Lower lobe of right lung (tissue), 2 donors: ENCODE measurements at regions not wholly inside any gene's neighbourhood (a gene's known extent, or its start where the extent isn't known, plus 50 kb on each side); places are given as distances from the start of the nearest gene placed in this dataset.

Experiments used
- ATAC-seq, 2 donors: fragments of 200-7000 bp; cut with Tn5 transposase; one replicate each; pipeline ENCODE4 v1.9.1; 2020 to 2022; ENCODE audit warnings: mild to moderate bottlenecking in 2 of 2, moderate library complexity in 2 of 2
- DNase-seq: peaks from one replicate; pipeline ENCODE4 v3.0.0-alpha.2; 2020
- H3K27ac ChIP-seq: fragments of 200-600 bp; one replicate; pipeline ENCODE4 v1.8.0; 2022
- H3K27me3 ChIP-seq: fragments of 200-600 bp; one replicate; pipeline ENCODE4 v1.8.0; 2022; ENCODE audit warnings: low read depth
- H3K36me3 ChIP-seq: fragments of 200-600 bp; one replicate; pipeline ENCODE4 v1.8.0; 2022; ENCODE audit warnings: mild to moderate bottlenecking
- H3K4me1 ChIP-seq: fragments of 200-600 bp; one replicate; pipeline ENCODE4 v1.8.0; 2022
- H3K4me3 ChIP-seq: fragments of 200-600 bp; one replicate; pipeline ENCODE4 v1.8.0; 2022; ENCODE audit warnings: mild to moderate bottlenecking
- H3K9me3 ChIP-seq: fragments of 200-600 bp; one replicate; pipeline ENCODE4 v1.8.0; 2022
- CTCF ChIP-seq: fragments of 200-600 bp; IDR thresholded peaks from one replicate; pipeline ENCODE4 v1.8.0; 2022; ENCODE audit warnings: antibody characterized with exemption, mild to moderate bottlenecking
- intact Hi-C: fragments of 100-400 bp; cut with DNase I; formaldehyde crosslinking; loops from one replicate; pipeline ENCODE4 v1.11.0; 2022
- donor health status: DM: no; HTN: yes; CAD: no; lungs with severe emphysema.

- Histone ChIP-seq H3K9me3 (no peaks in the 10 kb centered on the region), H3K36me3 (no peaks in the 10 kb centered on the region), H3K27me3 (no peaks in the 10 kb centered on the region), H3K27ac (no peak overlapping the region), H3K4me3 (no peak overlapping the region), H3K4me1 (no peaks in the 10 kb centered on the region)
- no peak for TF ChIP-seq CTCF
- intact Hi-C loops, result no loop called here
- ATAC-seq (no peak), DNase-seq (no peak)
Measured at GRCh38 chr10:118817328-118818068, 62.7 kb upstream of the CACUL1 start.

GRCh38 chr10:118818621-118819221 lies 64.0 kb upstream of the CACUL1 start:
- no peaks in the 10 kb centered on the region for H3K4me1 ChIP-seq
- no peak overlapping the region for H3K27ac ChIP-seq
- intact Hi-C loops, result no loop called here
- DNase-seq, result no peak
- H3K27me3 ChIP-seq, result no peaks in the 10 kb centered on the region
- H3K4me3 ChIP-seq, result no peak overlapping the region
- H3K9me3 ChIP-seq, result no peaks in the 10 kb centered on the region
- H3K36me3 ChIP-seq, result no peaks in the 10 kb centered on the region
- ATAC-seq, result no peak
- TF ChIP-seq CTCF, result no peak

GRCh38 chr10:118820326-118821116 lies 65.8 kb upstream of the CACUL1 start:
- DNase-seq (no peak), ATAC-seq (no peak)
- H3K4me3 ChIP-seq, result no peak overlapping the region
- no peak overlapping the region for H3K27ac ChIP-seq
- TF ChIP-seq CTCF, result no peak
- no peaks in the 10 kb centered on the region for H3K36me3 ChIP-seq
- H3K4me1 ChIP-seq, result no peaks in the 10 kb centered on the region
- intact Hi-C loops, result no loop called here
- H3K27me3 ChIP-seq, result no peaks in the 10 kb centered on the region
- H3K9me3 ChIP-seq, result no peaks in the 10 kb centered on the region

- DNase-seq (no peak), ATAC-seq (no peak)
- Histone ChIP-seq H3K9me3 (no peaks in the 10 kb centered on the region), H3K36me3 (no peaks in the 10 kb centered on the region), H3K4me3 (no peak overlapping the region), H3K27me3 (no peaks in the 10 kb centered on the region), H3K4me1 (no peaks in the 10 kb centered on the region), H3K27ac (no peak overlapping the region)
- no peak for TF ChIP-seq CTCF
- intact Hi-C loops, result no loop called here
Measured at GRCh38 chr10:118823256-118823907, 68.6 kb upstream of the CACUL1 start.

- Histone ChIP-seq H3K9me3 (no peaks in the 10 kb centered on the region), H3K27me3 (no peaks in the 10 kb centered on the region), H3K4me3 (no peak overlapping the region), H3K4me1 (peaks cover 2% of the 10 kb centered on the region), H3K27ac (no peak overlapping the region), H3K36me3 (no peaks in the 10 kb centered on the region)
- no peak for DNase-seq
- ATAC-seq, result no peak
- intact Hi-C loops, result no loop called here
- no peak for TF ChIP-seq CTCF
Measured at GRCh38 chr10:118827053-118827452, 72.3 kb upstream of the CACUL1 start.
